GM12878 (cell line): ENCODE measurements at regions not wholly inside any gene's neighbourhood (a gene's known extent, or its start where the extent isn't known, plus 50 kb on each side); places are given as distances from the start of the nearest gene placed in this dataset.

Experiments used
- ATAC-seq: fragments of 200-7000 bp; cut with Tn5 transposase; 3 replicates; pipeline ENCODE4 v1.9.1; 2020; ENCODE audit warnings: mild to moderate bottlenecking, moderate library complexity
- BruUV-seq: library from RNA; stranded (reverse); fragments of 400-500 nt; replicated peaks from 2 replicates; lab custom pipeline; 2021; lab: Mats Ljungman, UMichigan
- CTCF ChIA-PET: fragments of 300-600 bp; sonication (Branson Sonifier 250); formaldehyde crosslinking; extraction: SDS; loops from one replicate; lab custom pipeline; 2021; ENCODE audit warnings: inconsistent platforms; lab: Yijun Ruan, JAX
- POLR2A ChIA-PET: fragments of 350-600 bp; formaldehyde crosslinking; extraction: SDS; loops from one replicate; lab custom pipeline; 2021; ENCODE audit warnings: inconsistent platforms; lab: Charles Lee
- RAD21 ChIA-PET: fragments of 300-600 bp; sonication (Branson Sonifier 250); formaldehyde crosslinking; loops from one replicate; lab custom pipeline; 2023; ENCODE audit warnings: antibody characterized with exemption; ENCODE audit not compliant: unreplicated experiment; lab: Charles Lee
- SMC1A ChIA-PET: fragments of 300-600 bp; sonication (Branson Sonifier 250); formaldehyde crosslinking; loops from one replicate; lab custom pipeline; 2023; ENCODE audit not compliant: unreplicated experiment, uncharacterized antibody; lab: Charles Lee
- DNase-seq: peaks from one replicate; pipeline ENCODE4 v3.0.0-alpha.2; 2011; ENCODE audit warnings: low read depth, low spot score
- FAIRE-seq: peaks from 3 replicates; lab custom pipeline; 2011; peaks lifted over from hg19 to GRCh38; lab: Jason Lieb, UNC
- H2AFZ ChIP-seq: 2 replicates; pipeline ENCODE4 v1.6.0; 2011; ENCODE audit warnings: low read depth, low read length, control low read depth; ENCODE audit not compliant: control insufficient read depth
- H3K27ac ChIP-seq: 2 replicates; pipeline ENCODE4 v1.5.1; 2011; ENCODE audit warnings: control low read depth; ENCODE audit not compliant: control insufficient read depth, insufficient read depth
- H3K27me3 ChIP-seq, 2 experiments: replicated peaks in 1 of 2; 2 replicates each; pipeline versions ENCODE4 v1.6.0 to v1.6.1; 2011; ENCODE audit warnings: low read length in 1 of 2; ENCODE audit not compliant: control insufficient read depth in 2 of 2, insufficient read depth in 2 of 2
- H3K36me3 ChIP-seq, 2 experiments: 2 replicates each; pipeline ENCODE4 v1.5.1; 2011; ENCODE audit warnings: low read length in 1 of 2; ENCODE audit not compliant: control insufficient read depth in 2 of 2, insufficient read depth in 2 of 2
- H3K4me1 ChIP-seq: 2 replicates; pipeline ENCODE4 v1.6.1; 2011; ENCODE audit warnings: mild to moderate bottlenecking, low read length, moderate library complexity, mixed read lengths; ENCODE audit not compliant: control insufficient read depth, insufficient read depth
- H3K4me2 ChIP-seq: 2 replicates; pipeline ENCODE4 v1.6.0; 2011; ENCODE audit warnings: control low read depth; ENCODE audit not compliant: control insufficient read depth, insufficient read depth
- H3K4me3 ChIP-seq: fragments of 200-600 bp; sonication (generic); 2 replicates; pipeline ENCODE4 v1.5.1; 2016
- H3K79me2 ChIP-seq: 2 replicates; pipeline ENCODE4 v1.6.0; 2011; ENCODE audit warnings: low read length; ENCODE audit not compliant: control insufficient read depth, insufficient read depth
- H3K9ac ChIP-seq: 2 replicates; pipeline ENCODE4 v1.8.0; 2011; ENCODE audit warnings: low read length, control low read depth, mixed read lengths; ENCODE audit not compliant: control insufficient read depth, insufficient read depth
- H3K9me3 ChIP-seq: replicated peaks from 3 replicates; pipeline ENCODE4 v1.5.1; 2011; ENCODE audit warnings: mild to moderate bottlenecking, low read length; ENCODE audit not compliant: control insufficient read depth, insufficient read depth
- H4K20me1 ChIP-seq: 2 replicates; pipeline ENCODE4 v1.6.0; 2011; ENCODE audit not compliant: control insufficient read depth, insufficient read depth
- CHD1 ChIP-seq: IDR thresholded peaks from 2 replicates; pipeline ENCODE4 v1.6.1; 2012; ENCODE audit warnings: low read depth, low read length, improper control_type of control experiment
- DPF2 ChIP-seq: fragments of 450-650 bp; IDR thresholded peaks from 2 replicates; pipeline ENCODE4 v1.6.1; 2017; ENCODE audit warnings: mild to moderate bottlenecking
- EGR1 ChIP-seq, 2 experiments: IDR thresholded peaks; 1 replicate in 1 of 2; 2 replicates in 1 of 2; pipeline ENCODE4 v1.6.1; 2011 to 2012; ENCODE audit warnings: low read depth in 2 of 2, low read length in 2 of 2, borderline replicate concordance in 1 of 2, mild to moderate bottlenecking in 1 of 2, moderate library complexity in 1 of 2
- HDGF ChIP-seq: fragments of 450-650 bp; IDR thresholded peaks from 2 replicates; pipeline ENCODE4 v1.6.1; 2016; ENCODE audit warnings: antibody characterized with exemption
- MEF2B ChIP-seq: fragments of 450-650 bp; IDR thresholded peaks from 2 replicates; pipeline ENCODE4 v1.6.1; 2018; ENCODE audit warnings: mild to moderate bottlenecking, moderate library complexity; ENCODE audit not compliant: partially characterized antibody, poor library complexity, severe bottlenecking
- NR2C1 ChIP-seq: fragments of 450-650 bp; IDR thresholded peaks from 2 replicates; pipeline ENCODE4 v1.6.1; 2017; ENCODE audit warnings: antibody characterized with exemption, mild to moderate bottlenecking, moderate library complexity
- PAX5 ChIP-seq: IDR thresholded peaks from 2 replicates; pipeline ENCODE4 v1.6.1; 2011; ENCODE audit warnings: low read depth, low read length, borderline replicate concordance
- POLR2A ChIP-seq: IDR thresholded peaks from 2 replicates; pipeline ENCODE4 v1.6.1; 2011; ENCODE audit warnings: low read depth, mild to moderate bottlenecking, low read length
- SIX5 ChIP-seq: IDR thresholded peaks from 2 replicates; pipeline ENCODE4 v1.6.1; 2011; ENCODE audit warnings: mild to moderate bottlenecking, low read depth, low read length, moderate library complexity; ENCODE audit not compliant: severe bottlenecking
- SMAD1 ChIP-seq: fragments of 450-650 bp; IDR thresholded peaks from 2 replicates; pipeline ENCODE4 v1.6.1; 2018; ENCODE audit warnings: mild to moderate bottlenecking, low read depth; ENCODE audit not compliant: partially characterized antibody
- SMAD5 ChIP-seq: IDR thresholded peaks from 2 replicates; pipeline ENCODE4 v1.6.1; 2016; ENCODE audit warnings: antibody characterized with exemption, low read depth
- SREBF1 ChIP-seq: IDR thresholded peaks from 2 replicates; pipeline ENCODE4 v1.6.1; 2012; ENCODE audit warnings: mild to moderate bottlenecking, low read length
- TBL1XR1 ChIP-seq: IDR thresholded peaks from 2 replicates; pipeline ENCODE4 v1.6.1; 2012; ENCODE audit warnings: low read depth, low read length, improper control_type of control experiment
- TCF12 ChIP-seq: IDR thresholded peaks from 2 replicates; pipeline ENCODE4 v1.6.1; 2011; ENCODE audit warnings: low read depth, mild to moderate bottlenecking, low read length
- ZNF384 ChIP-seq: IDR thresholded peaks from 2 replicates; pipeline ENCODE4 v1.6.1; 2012; ENCODE audit warnings: low read depth, mild to moderate bottlenecking, low read length, improper control_type of control experiment, borderline replicate concordance
- ZZZ3 ChIP-seq: IDR thresholded peaks from 2 replicates; pipeline ENCODE4 v1.6.1; 2011; ENCODE audit warnings: low read depth; ENCODE audit not compliant: control insufficient read depth, insufficient read length
- WGBS: methylation state at CpG from one replicate; pipeline ENCODE4 v1.1.6; 2016; ENCODE audit warnings: low lambda C conversion rate; ENCODE audit not compliant: insufficient replicate concordance, insufficient coverage; ENCODE audit errors: missing lambda C conversion rate; 5-methylcytosine and 5-hydroxymethylcytosine counted together
- in situ Hi-C: fragments of 300-500 bp; cut with MboI; formaldehyde crosslinking; loops from 9 replicates; pipeline ENCODE4 v1.14.3; 2018; ENCODE audit warnings: mixed read lengths
- intact Hi-C: fragments of 100-400 bp; cut with micrococcal nuclease; formaldehyde crosslinking; loops from one replicate; pipeline ENCODE4 v1.14.2; 2022; ENCODE audit not compliant: unreplicated experiment
- TF ChIP-seq, protein P1 (sequence below): IDR thresholded peaks from 2 replicates; pipeline ENCODE4 v1.6.1; 2012; ENCODE audit warnings: improper control_type of control experiment, low read depth, low read length; ENCODE audit not compliant: insufficient replicate concordance
- TF ChIP-seq, protein P2 (sequence below): fragments of 450-650 bp; IDR thresholded peaks from 2 replicates; pipeline ENCODE4 v1.6.1; 2017; ENCODE audit warnings: low read depth, mild to moderate bottlenecking, moderate library complexity

DNA sequence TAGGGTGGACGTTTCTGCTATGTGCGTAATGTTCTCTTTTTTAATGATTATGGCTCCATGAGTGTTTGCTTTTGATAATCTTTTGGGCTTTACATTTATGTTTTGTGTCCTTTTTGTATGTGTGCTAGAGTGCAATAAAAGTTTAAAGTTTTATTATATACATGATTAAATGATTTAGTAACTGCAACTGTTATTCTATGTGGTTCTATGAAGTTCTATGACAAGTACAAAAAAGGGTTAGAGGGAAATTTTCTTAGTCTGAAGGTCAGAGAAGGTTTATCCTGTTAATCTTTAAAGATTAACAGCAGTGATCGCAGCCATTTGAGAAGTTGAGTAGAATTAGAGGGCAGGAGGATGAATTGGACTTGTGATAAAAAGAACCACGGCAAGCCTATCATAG lies 386.4 kb upstream of the CHRM3 start (continued):
- TF ChIP-seq, protein P1, sequence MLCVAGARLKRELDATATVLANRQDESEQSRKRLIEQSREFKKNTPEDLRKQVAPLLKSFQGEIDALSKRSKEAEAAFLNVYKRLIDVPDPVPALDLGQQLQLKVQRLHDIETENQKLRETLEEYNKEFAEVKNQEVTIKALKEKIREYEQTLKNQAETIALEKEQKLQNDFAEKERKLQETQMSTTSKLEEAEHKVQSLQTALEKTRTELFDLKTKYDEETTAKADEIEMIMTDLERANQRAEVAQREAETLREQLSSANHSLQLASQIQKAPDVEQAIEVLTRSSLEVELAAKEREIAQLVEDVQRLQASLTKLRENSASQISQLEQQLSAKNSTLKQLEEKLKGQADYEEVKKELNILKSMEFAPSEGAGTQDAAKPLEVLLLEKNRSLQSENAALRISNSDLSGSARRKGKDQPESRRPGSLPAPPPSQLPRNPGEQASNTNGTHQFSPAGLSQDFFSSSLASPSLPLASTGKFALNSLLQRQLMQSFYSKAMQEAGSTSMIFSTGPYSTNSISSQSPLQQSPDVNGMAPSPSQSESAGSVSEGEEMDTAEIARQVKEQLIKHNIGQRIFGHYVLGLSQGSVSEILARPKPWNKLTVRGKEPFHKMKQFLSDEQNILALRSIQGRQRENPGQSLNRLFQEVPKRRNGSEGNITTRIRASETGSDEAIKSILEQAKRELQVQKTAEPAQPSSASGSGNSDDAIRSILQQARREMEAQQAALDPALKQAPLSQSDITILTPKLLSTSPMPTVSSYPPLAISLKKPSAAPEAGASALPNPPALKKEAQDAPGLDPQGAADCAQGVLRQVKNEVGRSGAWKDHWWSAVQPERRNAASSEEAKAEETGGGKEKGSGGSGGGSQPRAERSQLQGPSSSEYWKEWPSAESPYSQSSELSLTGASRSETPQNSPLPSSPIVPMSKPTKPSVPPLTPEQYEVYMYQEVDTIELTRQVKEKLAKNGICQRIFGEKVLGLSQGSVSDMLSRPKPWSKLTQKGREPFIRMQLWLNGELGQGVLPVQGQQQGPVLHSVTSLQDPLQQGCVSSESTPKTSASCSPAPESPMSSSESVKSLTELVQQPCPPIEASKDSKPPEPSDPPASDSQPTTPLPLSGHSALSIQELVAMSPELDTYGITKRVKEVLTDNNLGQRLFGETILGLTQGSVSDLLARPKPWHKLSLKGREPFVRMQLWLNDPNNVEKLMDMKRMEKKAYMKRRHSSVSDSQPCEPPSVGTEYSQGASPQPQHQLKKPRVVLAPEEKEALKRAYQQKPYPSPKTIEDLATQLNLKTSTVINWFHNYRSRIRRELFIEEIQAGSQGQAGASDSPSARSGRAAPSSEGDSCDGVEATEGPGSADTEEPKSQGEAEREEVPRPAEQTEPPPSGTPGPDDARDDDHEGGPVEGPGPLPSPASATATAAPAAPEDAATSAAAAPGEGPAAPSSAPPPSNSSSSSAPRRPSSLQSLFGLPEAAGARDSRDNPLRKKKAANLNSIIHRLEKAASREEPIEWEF, result no peak
- TF ChIP-seq SMAD1 (no peak), TCF12 (no peak), ZNF384 (no peak)

DNA sequence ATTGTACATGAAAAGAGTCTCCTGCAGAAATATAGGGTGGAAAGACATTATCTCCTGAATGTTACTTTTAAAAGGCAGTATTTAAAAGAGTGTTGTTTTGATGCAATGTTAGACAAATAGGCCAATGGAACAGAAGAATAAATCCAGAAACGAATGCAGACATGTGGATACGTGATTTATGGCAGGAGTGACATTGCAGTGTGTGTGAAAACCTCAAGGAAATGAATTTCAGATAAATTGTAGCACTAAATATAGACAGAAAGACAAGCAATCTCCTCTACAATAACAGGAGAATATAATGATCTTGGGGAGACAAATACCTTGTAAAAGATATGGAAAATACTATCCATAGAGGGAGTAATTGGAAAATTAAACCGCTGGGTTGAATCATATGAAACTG lies 387.8 kb upstream of the CHRM3 start:
- in situ Hi-C loops (no loop called here), intact Hi-C loops (no loop called here)
- Histone ChIP-seq H3K4me1 (no peaks in the 10 kb centered on the region), H3K4me3 (no peak overlapping the region), H3K79me2 (no peaks in the 10 kb centered on the region), H3K27ac (no peak overlapping the region), H3K27me3 (no peaks in the 10 kb centered on the region), H3K4me2 (no peak overlapping the region), H4K20me1 (no peaks in the 10 kb centered on the region), H3K36me3 (no peaks in the 10 kb centered on the region), H3K9me3 (no peaks in the 10 kb centered on the region), H3K9ac (no peak overlapping the region), H2AFZ (no peak overlapping the region)
- CTCF ChIA-PET, result no interaction called here
- ATAC-seq (no peak), DNase-seq (no peak), FAIRE-seq (no peak)
- RAD21 ChIA-PET, result no interaction called here
- POLR2A ChIA-PET, result no interaction called here
- BruUV-seq, result no TSS peak
- SMC1A ChIA-PET, result no interaction called here
- WGBS, result 8% methylated on average over 3 of the region's 3 CpGs
- TF ChIP-seq, protein P2, sequence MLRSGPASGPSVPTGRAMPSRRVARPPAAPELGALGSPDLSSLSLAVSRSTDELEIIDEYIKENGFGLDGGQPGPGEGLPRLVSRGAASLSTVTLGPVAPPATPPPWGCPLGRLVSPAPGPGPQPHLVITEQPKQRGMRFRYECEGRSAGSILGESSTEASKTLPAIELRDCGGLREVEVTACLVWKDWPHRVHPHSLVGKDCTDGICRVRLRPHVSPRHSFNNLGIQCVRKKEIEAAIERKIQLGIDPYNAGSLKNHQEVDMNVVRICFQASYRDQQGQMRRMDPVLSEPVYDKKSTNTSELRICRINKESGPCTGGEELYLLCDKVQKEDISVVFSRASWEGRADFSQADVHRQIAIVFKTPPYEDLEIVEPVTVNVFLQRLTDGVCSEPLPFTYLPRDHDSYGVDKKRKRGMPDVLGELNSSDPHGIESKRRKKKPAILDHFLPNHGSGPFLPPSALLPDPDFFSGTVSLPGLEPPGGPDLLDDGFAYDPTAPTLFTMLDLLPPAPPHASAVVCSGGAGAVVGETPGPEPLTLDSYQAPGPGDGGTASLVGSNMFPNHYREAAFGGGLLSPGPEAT, result no peak
- TF ChIP-seq SREBF1, result no peak
- no peak for TF ChIP-seq HDGF
- TF ChIP-seq POLR2A, result no peak
- TF ChIP-seq PAX5, result no peak
- no peak for TF ChIP-seq EGR1 (IDR thresholded peaks at IDR 0.05; ENCODE audit: borderline replicate concordance in 1 of 2, low read depth in 2 of 2, low read length in 2 of 2)
- TF ChIP-seq NR2C1, result no peak
- TF ChIP-seq MEF2B, result no peak
- no peak for TF ChIP-seq CHD1
- TF ChIP-seq TBL1XR1, result no peak
- TF ChIP-seq ZZZ3, result no peak
- no peak for TF ChIP-seq DPF2
- no peak for TF ChIP-seq SIX5
- no peak for TF ChIP-seq SMAD5
